Keratinocyte (primary cell): ENCODE measurements at regions not wholly inside any gene's neighbourhood (a gene's known extent, or its start where the extent isn't known, plus 50 kb on each side); places are given as distances from the start of the nearest gene placed in this dataset.

Experiments used
- EZH2 ChIP-seq: IDR thresholded peaks from one replicate; pipeline ENCODE4 v1.6.1; 2012; ENCODE audit warnings: inconsistent platforms, mild to moderate bottlenecking, low read length, moderate library complexity
- TF ChIP-seq, protein P1 (sequence below), 3 experiments: IDR thresholded peaks in 1 of 3; conservative IDR thresholded peaks in 1 of 3; optimal IDR thresholded peaks in 1 of 3; 2 replicates in 2 of 3; 3 replicates in 1 of 3; pipeline versions ENCODE3 to v1.5.1; 2011; ENCODE audit warnings: low read length in 3 of 3, mild to moderate bottlenecking in 3 of 3, moderate library complexity in 2 of 3, control low read depth in 1 of 3, inconsistent platforms in 1 of 3; ENCODE audit not compliant: insufficient read depth in 2 of 3; ENCODE audit errors: extremely low read depth in 1 of 3

DNA sequence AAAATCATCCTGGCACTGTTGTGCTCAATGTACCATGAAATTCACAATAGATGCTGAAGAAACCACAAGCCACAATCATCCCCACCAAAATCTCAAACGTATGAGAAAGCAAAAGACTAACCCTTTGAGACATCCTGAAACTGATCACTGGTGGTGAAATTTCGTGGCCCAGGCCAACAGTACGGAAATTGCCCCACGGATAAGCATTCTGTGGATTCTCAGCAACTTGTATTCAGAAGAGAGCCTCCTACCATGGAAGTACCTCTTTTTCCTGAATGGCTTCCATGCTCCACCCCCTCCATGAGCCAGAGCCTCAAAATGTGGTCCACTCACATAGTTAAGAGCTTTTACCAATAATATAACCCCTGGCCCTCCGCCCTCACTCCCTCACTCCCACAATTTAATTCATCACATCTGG, 163.9 kb upstream of the AUTS2 start:
- TF ChIP-seq, protein P1, sequence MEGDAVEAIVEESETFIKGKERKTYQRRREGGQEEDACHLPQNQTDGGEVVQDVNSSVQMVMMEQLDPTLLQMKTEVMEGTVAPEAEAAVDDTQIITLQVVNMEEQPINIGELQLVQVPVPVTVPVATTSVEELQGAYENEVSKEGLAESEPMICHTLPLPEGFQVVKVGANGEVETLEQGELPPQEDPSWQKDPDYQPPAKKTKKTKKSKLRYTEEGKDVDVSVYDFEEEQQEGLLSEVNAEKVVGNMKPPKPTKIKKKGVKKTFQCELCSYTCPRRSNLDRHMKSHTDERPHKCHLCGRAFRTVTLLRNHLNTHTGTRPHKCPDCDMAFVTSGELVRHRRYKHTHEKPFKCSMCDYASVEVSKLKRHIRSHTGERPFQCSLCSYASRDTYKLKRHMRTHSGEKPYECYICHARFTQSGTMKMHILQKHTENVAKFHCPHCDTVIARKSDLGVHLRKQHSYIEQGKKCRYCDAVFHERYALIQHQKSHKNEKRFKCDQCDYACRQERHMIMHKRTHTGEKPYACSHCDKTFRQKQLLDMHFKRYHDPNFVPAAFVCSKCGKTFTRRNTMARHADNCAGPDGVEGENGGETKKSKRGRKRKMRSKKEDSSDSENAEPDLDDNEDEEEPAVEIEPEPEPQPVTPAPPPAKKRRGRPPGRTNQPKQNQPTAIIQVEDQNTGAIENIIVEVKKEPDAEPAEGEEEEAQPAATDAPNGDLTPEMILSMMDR (optimal IDR thresholded peaks at IDR 0.05 in 1 of 3, IDR thresholded peaks at IDR 0.05 in 1 of 3, conservative IDR thresholded peaks at IDR 0.05 in 1 of 3; ENCODE audit: extremely low read depth in 1 of 3, insufficient read depth in 2 of 3, low read length in 3 of 3) = no peak
- no peak for TF ChIP-seq EZH2
